Muscle of back (tissue), 3 donors: ENCODE measurements at regions not wholly inside any gene's neighbourhood (a gene's known extent, or its start where the extent isn't known, plus 50 kb on each side); places are given as distances from the start of the nearest gene placed in this dataset.
"Not testable (repeated sequence)": the region's sequence is repeated elsewhere in the genome, so short reads cannot be mapped to it uniquely, and the experiment has no call there.

ENCODE experiments used
- DNase-seq, 3 donors: peaks; one replicate each; pipeline versions ENCODE4 v3.0.0 to v3.0.0-alpha.2; 2013

DNA sequence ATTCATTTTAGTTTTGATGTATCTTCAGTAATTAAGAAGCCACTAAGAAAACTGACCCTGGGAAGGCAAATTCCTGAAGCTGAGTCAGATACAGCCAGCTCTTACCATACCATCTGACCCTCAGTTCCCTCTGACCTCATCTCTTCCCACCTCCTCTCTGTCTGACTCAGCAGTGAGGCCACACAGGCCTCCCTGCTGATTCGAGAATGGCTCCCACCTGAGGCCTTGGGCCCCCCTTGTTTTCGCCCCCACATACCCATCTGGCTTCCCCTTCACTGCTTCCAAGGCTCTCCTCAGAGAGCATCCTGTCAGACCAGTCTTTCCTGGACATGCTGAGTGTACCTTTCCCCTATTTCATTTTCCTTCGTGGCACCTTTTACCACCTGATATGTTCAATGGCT lies 71.0 kb upstream of the CYP1B1 start:
- DNase-seq, result peak in 1 of 3 donors; percentile 83

DNA sequence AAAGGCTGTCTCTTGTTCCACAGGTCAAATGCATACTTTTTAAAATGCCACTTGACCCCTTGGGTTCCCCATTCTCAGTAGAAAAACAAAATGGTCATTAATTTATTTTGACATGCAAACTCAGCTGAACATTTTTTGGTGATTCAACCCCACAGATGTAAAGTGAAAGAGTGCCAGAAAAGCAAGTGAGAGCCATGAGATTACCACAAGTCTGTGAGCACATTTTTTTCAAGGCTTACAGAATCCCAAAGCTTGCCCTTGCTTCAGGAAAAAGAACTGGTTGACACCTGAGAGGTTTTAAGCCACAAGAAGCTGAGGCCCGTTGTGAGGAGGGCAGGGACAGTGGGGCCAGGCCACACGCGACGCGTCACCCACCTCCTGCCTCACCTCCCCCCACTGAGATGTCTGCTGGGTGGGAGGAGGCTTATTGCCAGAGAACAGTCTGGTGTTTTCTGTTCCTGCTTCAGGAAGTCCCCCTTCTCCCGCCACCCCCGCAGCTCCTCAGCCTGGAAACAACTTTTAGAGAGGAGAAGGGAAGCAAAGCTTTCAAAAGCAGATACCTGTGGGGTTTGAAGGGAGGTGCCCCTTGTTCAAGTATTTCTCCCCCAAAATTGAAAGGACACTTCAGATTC lies 70.4 kb upstream of the CYP1B1 start:
- peak in 2 of 3 donors; percentile 56 to 78 for DNase-seq

GRCh38 chr2:38145236-38145635 lies 69.3 kb upstream of the CYP1B1 start:
- DNase-seq, result no peak

DNA sequence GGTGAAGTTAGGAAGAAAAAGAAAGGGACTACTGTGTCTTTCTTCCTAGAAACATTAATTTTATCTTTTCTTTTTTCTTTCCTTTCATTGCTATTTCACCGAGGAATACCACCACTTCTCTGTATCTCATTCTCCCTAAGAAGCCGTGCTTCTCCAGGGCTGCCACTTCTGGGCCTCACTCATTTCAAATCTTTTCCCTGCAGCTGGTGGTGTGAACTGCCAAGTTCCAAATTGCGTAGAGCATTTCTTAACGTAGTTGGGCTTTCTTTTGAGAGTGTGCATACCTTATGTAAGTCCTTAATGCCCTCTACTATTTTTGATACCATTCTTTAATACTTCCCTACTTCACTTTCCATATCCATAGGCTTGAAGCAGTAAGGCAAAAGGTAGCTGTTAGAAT lies 66.7 kb upstream of the CYP1B1 start:
- DNase-seq, result no peak

DNA sequence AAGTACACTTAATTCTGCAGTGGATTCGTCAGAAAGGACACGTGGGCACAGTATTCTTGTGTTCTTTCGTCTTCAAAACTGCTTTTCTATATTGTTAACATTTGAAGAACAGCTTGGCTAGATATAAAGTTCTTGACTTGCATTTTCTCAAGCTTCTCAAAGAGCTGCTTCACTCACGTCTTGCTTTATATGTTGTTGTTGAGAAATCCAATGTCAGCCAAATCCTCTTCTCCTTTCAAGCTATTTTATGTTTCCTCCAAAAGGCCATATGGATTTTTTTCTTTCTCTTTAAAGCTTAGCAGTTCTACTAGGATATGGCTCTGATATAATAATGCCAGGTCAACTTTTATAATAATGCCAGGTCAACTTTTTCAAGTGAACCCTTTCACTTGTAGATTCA lies 65.5 kb upstream of the CYP1B1 start:
- no peak for DNase-seq

DNA sequence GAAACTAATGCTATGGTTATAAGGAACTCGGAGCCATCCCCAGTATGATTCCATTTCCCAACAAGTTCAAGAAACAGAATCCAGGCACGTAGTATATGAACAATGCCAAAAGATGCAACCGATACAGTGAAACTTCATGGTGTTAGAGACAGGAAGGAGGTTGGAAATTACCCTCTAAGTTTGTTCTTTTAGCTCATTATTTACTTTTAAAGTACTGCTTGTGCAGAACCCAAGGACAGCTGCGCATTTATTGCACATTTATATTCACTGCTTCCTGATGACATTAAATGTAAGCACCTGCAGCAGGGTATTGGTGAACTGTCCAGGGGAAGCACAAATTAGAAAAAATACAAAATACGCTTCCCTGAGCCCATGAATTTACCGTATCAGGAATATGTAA lies 63.0 kb upstream of the CYP1B1 start:
- no peak for DNase-seq

DNA sequence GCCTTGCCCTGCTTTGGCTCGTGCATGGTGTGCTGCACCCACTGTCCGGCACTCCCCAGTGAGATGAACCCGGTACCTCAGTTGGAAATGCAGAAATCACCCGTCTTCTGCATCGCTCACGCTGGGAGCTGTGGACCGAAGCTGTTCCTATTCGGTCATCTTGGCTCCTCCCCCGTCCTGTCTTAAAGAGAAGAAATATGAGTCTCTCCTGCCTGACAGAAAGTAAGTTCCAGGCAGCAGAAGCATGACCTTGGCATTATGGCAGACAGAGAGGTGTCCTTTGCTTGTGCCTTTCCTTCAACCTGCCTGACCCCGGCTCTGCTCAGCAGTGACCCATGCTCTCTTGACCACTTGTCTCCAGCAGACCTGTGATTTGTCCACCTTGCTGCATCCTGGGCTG lies 62.5 kb upstream of the CYP1B1 start:
- no peak for DNase-seq

DNA sequence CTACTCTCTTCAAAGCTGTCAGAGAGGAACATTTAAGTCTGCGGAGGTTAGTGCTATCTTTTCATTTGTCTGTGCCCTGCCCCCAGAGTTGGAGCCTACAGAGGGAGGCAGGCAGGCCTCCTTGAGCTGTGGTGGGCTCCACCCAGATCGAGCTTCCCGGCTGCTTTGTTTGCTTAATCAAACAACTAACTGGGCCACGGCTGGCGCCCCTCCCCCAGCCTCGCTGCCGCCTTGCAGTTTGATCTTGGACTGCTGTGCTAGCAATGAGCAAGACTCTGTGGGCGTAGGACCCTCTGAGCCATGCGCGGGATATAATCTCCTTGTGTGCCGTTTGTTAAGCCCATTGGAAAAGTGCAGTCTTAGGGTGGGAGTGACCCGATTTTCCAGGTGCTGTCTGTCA lies 62.0 kb upstream of the CYP1B1 start:
- DNase-seq, result not testable (repeated sequence)

GRCh38 chr2:38131676-38132075 lies 55.7 kb upstream of the CYP1B1 start:
- no peak for DNase-seq

DNA sequence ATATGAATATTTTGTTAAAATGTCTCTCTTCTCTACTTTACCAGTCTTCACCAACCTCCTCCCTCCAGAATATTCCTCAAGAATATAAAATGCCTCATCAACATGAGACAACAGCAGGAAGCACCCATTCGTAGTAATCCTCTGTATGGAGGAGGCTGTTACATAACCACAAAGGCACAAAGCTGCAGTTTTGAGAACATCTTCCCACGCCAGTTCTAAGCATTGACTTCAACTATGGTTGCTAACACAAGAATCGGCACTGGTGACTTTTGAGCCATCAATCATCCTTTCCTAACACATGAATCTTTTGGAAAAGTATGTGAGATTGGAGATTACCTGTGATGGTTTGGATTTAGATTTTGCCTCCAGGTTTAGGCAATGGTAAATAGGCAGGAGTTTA lies 54.9 kb upstream of the CYP1B1 start:
- DNase-seq, result no peak

DNA sequence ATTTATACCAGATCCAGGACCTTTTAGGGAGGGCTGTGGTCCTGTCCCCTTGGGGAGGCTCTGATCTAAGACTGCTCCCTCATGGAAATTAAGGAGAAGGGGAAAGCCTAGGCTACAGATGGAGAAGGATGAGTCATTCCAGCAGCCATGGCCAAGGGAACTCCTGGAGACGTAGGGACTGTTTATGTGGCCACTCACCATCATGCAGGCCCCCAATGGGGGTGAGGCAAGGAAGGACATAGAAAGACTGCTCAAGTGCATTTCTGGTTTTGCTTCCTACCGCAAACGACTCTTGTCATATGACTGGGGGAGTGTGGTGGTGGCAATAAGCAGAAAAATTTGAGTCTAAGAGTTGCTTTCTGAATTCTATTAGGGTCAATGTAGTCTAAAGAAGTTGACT lies 54.0 kb upstream of the CYP1B1 start:
- no peak for DNase-seq

- DNase-seq, result no peak
Measured at GRCh38 chr2:38129481-38129880, 53.5 kb upstream of the CYP1B1 start.

GRCh38 chr2:38128653-38129052 lies 52.7 kb upstream of the CYP1B1 start:
- DNase-seq, result peak in 1 of 3 donors; percentile 53

GRCh38 chr2:38127277-38127676 lies 51.3 kb upstream of the CYP1B1 start:
- DNase-seq, result no peak

DNA sequence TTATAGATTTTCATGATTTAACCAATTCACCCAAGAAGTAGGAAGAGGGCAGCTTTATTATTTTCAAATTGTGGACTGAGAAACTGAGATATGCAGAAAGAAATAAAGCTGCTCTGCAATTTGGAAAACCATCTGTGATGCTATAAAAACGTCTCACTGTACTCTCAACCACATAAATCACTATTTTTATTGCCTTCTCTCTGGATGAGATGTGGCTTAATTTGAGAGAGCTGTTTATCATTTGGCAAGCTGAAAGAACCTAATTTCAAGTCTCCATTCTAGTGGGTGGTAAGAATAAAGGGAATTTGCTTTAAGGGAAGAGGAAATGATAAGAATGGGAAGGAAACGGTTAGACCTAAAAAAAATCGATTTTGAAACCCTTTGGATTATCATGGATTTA lies 49.9 kb upstream of the CYP1B1 start:
- DNase-seq, result no peak
